IPS-15b (cell line): ENCODE measurements at regions not wholly inside any gene's neighbourhood (a gene's known extent, or its start where the extent isn't known, plus 50 kb on each side); places are given as distances from the start of the nearest gene placed in this dataset.
"Not testable (repeated sequence)": the region's sequence is repeated elsewhere in the genome, so short reads cannot be mapped to it uniquely, and the experiment has no call there.

Source experiments
- H3K27me3 ChIP-seq: one replicate; pipeline ENCODE4 v1.6.1; 2013; ENCODE audit warnings: low read length; ENCODE audit not compliant: control insufficient read depth, insufficient read depth
- H3K36me3 ChIP-seq: one replicate; pipeline ENCODE4 v1.6.1; 2013; ENCODE audit warnings: low read length; ENCODE audit not compliant: control insufficient read depth, insufficient read depth
- H3K4me1 ChIP-seq: one replicate; pipeline ENCODE4 v1.6.1; 2013; ENCODE audit warnings: mild to moderate bottlenecking, low read length; ENCODE audit not compliant: control insufficient read depth, insufficient read depth
- H3K4me3 ChIP-seq: one replicate; pipeline ENCODE4 v1.5.1; 2013; ENCODE audit warnings: low read depth, low read length
- H3K9ac ChIP-seq: one replicate; pipeline ENCODE4 v1.6.1; 2013; ENCODE audit warnings: low read depth, mild to moderate bottlenecking, low read length
- H3K9me3 ChIP-seq: one replicate; pipeline ENCODE4 v1.6.1; 2013; ENCODE audit warnings: mild to moderate bottlenecking, low read length; ENCODE audit not compliant: control insufficient read depth, insufficient read depth

- H3K27me3 ChIP-seq: no peaks in the 10 kb centered on the region
- no peaks in the 10 kb centered on the region for H3K9me3 ChIP-seq
- H3K4me3 ChIP-seq: no peak overlapping the region
- no peaks in the 10 kb centered on the region for H3K36me3 ChIP-seq
- H3K4me1 ChIP-seq: no peaks in the 10 kb centered on the region
- no peak overlapping the region for H3K9ac ChIP-seq
These were observed 159.0 kb upstream of the NRP1 start for GRCh38 chr10:33493497-33493896.

- Histone ChIP-seq H3K9ac (no peak overlapping the region), H3K4me1 (no peaks in the 10 kb centered on the region), H3K36me3 (no peaks in the 10 kb centered on the region), H3K27me3 (no peaks in the 10 kb centered on the region), H3K4me3 (no peak overlapping the region), H3K9me3 (no peaks in the 10 kb centered on the region)
These were observed 158.4 kb upstream of the NRP1 start for GRCh38 chr10:33492701-33493345.

- Histone ChIP-seq H3K9ac (no peak overlapping the region), H3K9me3 (no peaks in the 10 kb centered on the region), H3K4me3 (no peak overlapping the region), H3K27me3 (no peaks in the 10 kb centered on the region), H3K36me3 (no peaks in the 10 kb centered on the region), H3K4me1 (peaks cover 6% of the 10 kb centered on the region)
These were observed 155.2 kb upstream of the NRP1 start for GRCh38 chr10:33489501-33490176.

GRCh38 chr10:33487014-33487776 is 152.7 kb upstream of the NRP1 start:
- Histone ChIP-seq H3K4me3 (no peak overlapping the region), H3K9me3 (no peaks in the 10 kb centered on the region), H3K27me3 (no peaks in the 10 kb centered on the region), H3K36me3 (no peaks in the 10 kb centered on the region), H3K4me1 (peaks cover 22% of the 10 kb centered on the region), H3K9ac (no peak overlapping the region)

- Histone ChIP-seq H3K4me3 (no peak overlapping the region), H3K4me1 (peaks cover 22% of the 10 kb centered on the region), H3K36me3 (no peaks in the 10 kb centered on the region), H3K27me3 (no peaks in the 10 kb centered on the region), H3K9me3 (peaks cover 8% of the 10 kb centered on the region), H3K9ac (peak overlapping the region; percentile 26)
These were observed 150.8 kb upstream of the NRP1 start for GRCh38 chr10:33485276-33485675.

- Histone ChIP-seq H3K4me3 (no peak overlapping the region), H3K9ac (no peak overlapping the region), H3K9me3 (peaks cover 8% of the 10 kb centered on the region), H3K4me1 (peaks cover 22% of the 10 kb centered on the region), H3K27me3 (no peaks in the 10 kb centered on the region), H3K36me3 (no peaks in the 10 kb centered on the region)
These were observed 150.3 kb upstream of the NRP1 start for GRCh38 chr10:33484787-33485186.

- no peak overlapping the region for H3K9ac ChIP-seq
- H3K4me1 ChIP-seq: peaks cover 22% of the 10 kb centered on the region
- no peaks in the 10 kb centered on the region for H3K27me3 ChIP-seq
- no peak overlapping the region for H3K4me3 ChIP-seq
- H3K9me3 ChIP-seq: peaks cover 8% of the 10 kb centered on the region
- no peaks in the 10 kb centered on the region for H3K36me3 ChIP-seq
These were observed 149.3 kb upstream of the NRP1 start for GRCh38 chr10:33483816-33484190.

- Histone ChIP-seq H3K9me3 (peaks cover 8% of the 10 kb centered on the region), H3K27me3 (no peaks in the 10 kb centered on the region), H3K36me3 (no peaks in the 10 kb centered on the region), H3K9ac (no peak overlapping the region), H3K4me3 (no peak overlapping the region), H3K4me1 (peaks cover 22% of the 10 kb centered on the region)
These were observed 148.8 kb upstream of the NRP1 start for GRCh38 chr10:33483124-33483815.

GRCh38 chr10:33482486-33482885 is 148.0 kb upstream of the NRP1 start:
- H3K4me1 ChIP-seq: peaks cover 22% of the 10 kb centered on the region
- H3K9me3 ChIP-seq: peaks cover 8% of the 10 kb centered on the region
- no peaks in the 10 kb centered on the region for H3K27me3 ChIP-seq
- H3K4me3 ChIP-seq: no peak overlapping the region
- no peak overlapping the region for H3K9ac ChIP-seq
- no peaks in the 10 kb centered on the region for H3K36me3 ChIP-seq

GRCh38 chr10:33481184-33481583 is 146.7 kb upstream of the NRP1 start:
- Histone ChIP-seq H3K9me3 (peaks cover 8% of the 10 kb centered on the region), H3K4me1 (peaks cover 22% of the 10 kb centered on the region), H3K4me3 (no peak overlapping the region), H3K27me3 (no peaks in the 10 kb centered on the region), H3K36me3 (no peaks in the 10 kb centered on the region), H3K9ac (no peak overlapping the region)

GRCh38 chr10:33480417-33480816 is 145.9 kb upstream of the NRP1 start:
- H3K27me3 ChIP-seq, H3K9ac ChIP-seq, H3K9me3 ChIP-seq, H3K36me3 ChIP-seq, H3K4me3 ChIP-seq: not testable (repeated sequence)
- H3K4me1 ChIP-seq: peaks cover 19% of the 10 kb centered on the region
